ENCODE measurements at regions not wholly inside any gene's neighbourhood (a gene's known extent, or its start where the extent isn't known, plus 50 kb on each side); places are given as distances from the start of the nearest gene placed in this dataset.

GRCh38 chr1:98072047-98072446, 151.2 kb upstream of the DPYD start:
- DNase-seq (ENCODE audit: extremely low spot score) = no peak
- POLR2A ChIA-PET = no interaction called here
- CTCF ChIA-PET = no interaction called here
- no peak for TF ChIP-seq LEF1 (IDR thresholded peaks at IDR 0.05; ENCODE audit: borderline replicate concordance)
- no peak for TF ChIP-seq HDGF (IDR thresholded peaks at IDR 0.05; ENCODE audit: borderline replicate concordance)
- TF ChIP-seq ZNF384 (IDR thresholded peaks at IDR 0.05) = no peak
- no peak for TF ChIP-seq TARDBP (IDR thresholded peaks at IDR 0.05)
- TF ChIP-seq FOXM1 (IDR thresholded peaks at IDR 0.05; ENCODE audit: borderline replicate concordance) = no peak
- TF ChIP-seq FOXA1 (IDR thresholded peaks at IDR 0.05) = no peak
- TF ChIP-seq BHLHE40 (IDR thresholded peaks at IDR 0.05; ENCODE audit: borderline replicate concordance) = no peak
- no peak for TF ChIP-seq ARNT (IDR thresholded peaks at IDR 0.05)
- TF ChIP-seq CTBP1 (IDR thresholded peaks at IDR 0.05; ENCODE audit: borderline replicate concordance) = no peak
- TF ChIP-seq NFRKB (IDR thresholded peaks at IDR 0.05) = no peak
- no peak for TF ChIP-seq L3MBTL2 (conservative IDR thresholded peaks at IDR 0.05)
- TF ChIP-seq SP1 (IDR thresholded peaks at IDR 0.05) = no peak

- CTCF ChIA-PET = no interaction called here
- POLR2A ChIA-PET = no interaction called here
- TF ChIP-seq LEF1 (IDR thresholded peaks at IDR 0.05; ENCODE audit: borderline replicate concordance) (no peak), PKNOX1 (IDR thresholded peaks at IDR 0.05) (no peak), CTBP1 (IDR thresholded peaks at IDR 0.05; ENCODE audit: borderline replicate concordance) (no peak), SUZ12 (IDR thresholded peaks at IDR 0.05) (no peak), FOXK2 (IDR thresholded peaks at IDR 0.05) (no peak), BHLHE40 (IDR thresholded peaks at IDR 0.05; ENCODE audit: borderline replicate concordance) (no peak), L3MBTL2 (conservative IDR thresholded peaks at IDR 0.05) (no peak), FOXA1 (IDR thresholded peaks at IDR 0.05) (no peak), FOXM1 (IDR thresholded peaks at IDR 0.05; ENCODE audit: borderline replicate concordance) (no peak), HDGF (IDR thresholded peaks at IDR 0.05; ENCODE audit: borderline replicate concordance) (no peak), ZNF384 (IDR thresholded peaks at IDR 0.05) (no peak), TARDBP (IDR thresholded peaks at IDR 0.05) (no peak), SP1 (IDR thresholded peaks at IDR 0.05) (no peak), NFRKB (IDR thresholded peaks at IDR 0.05) (no peak), ELF4 (IDR thresholded peaks at IDR 0.05) (no peak), ARNT (IDR thresholded peaks at IDR 0.05) (no peak)
- DNase-seq (ENCODE audit: extremely low spot score) = no peak
Measured at GRCh38 chr1:98068016-98068415, 147.2 kb upstream of the DPYD start.

- no peak for DNase-seq (ENCODE audit: extremely low spot score)
- no peak for TF ChIP-seq NFRKB (IDR thresholded peaks at IDR 0.05)
- TF ChIP-seq SUZ12 (IDR thresholded peaks at IDR 0.05) = no peak
- TF ChIP-seq TARDBP (IDR thresholded peaks at IDR 0.05) = no peak
- no peak for TF ChIP-seq FOXM1 (IDR thresholded peaks at IDR 0.05; ENCODE audit: borderline replicate concordance)
- TF ChIP-seq L3MBTL2 (conservative IDR thresholded peaks at IDR 0.05) = no peak
- TF ChIP-seq FOXK2 (IDR thresholded peaks at IDR 0.05) = no peak
- no peak for TF ChIP-seq PKNOX1 (IDR thresholded peaks at IDR 0.05)
- TF ChIP-seq SP1 (IDR thresholded peaks at IDR 0.05) = no peak
- POLR2A ChIA-PET = no interaction called here
- CTCF ChIA-PET = no interaction called here
Measured at GRCh38 chr1:98066911-98067310, 146.1 kb upstream of the DPYD start.

- ChIA-PET CTCF (no interaction called here), POLR2A (no interaction called here)
- TF ChIP-seq NFRKB (IDR thresholded peaks at IDR 0.05) (no peak), L3MBTL2 (conservative IDR thresholded peaks at IDR 0.05) (no peak), SUZ12 (IDR thresholded peaks at IDR 0.05) (no peak), PKNOX1 (IDR thresholded peaks at IDR 0.05) (no peak), FOXM1 (IDR thresholded peaks at IDR 0.05; ENCODE audit: borderline replicate concordance) (no peak), ZNF384 (IDR thresholded peaks at IDR 0.05) (no peak), ARNT (IDR thresholded peaks at IDR 0.05) (no peak), LEF1 (IDR thresholded peaks at IDR 0.05; ENCODE audit: borderline replicate concordance) (no peak)
- no peak for DNase-seq (ENCODE audit: extremely low spot score)
Measured at GRCh38 chr1:98059620-98060019, 138.8 kb upstream of the DPYD start.

- DNase-seq (ENCODE audit: extremely low spot score) = no peak
- ChIA-PET POLR2A (no interaction called here), CTCF (no interaction called here)
- TF ChIP-seq NFRKB (IDR thresholded peaks at IDR 0.05) (no peak), LEF1 (IDR thresholded peaks at IDR 0.05; ENCODE audit: borderline replicate concordance) (no peak)
Measured at GRCh38 chr1:98058676-98059075, 137.8 kb upstream of the DPYD start.

- CTCF ChIA-PET = no interaction called here
- no peak for DNase-seq (ENCODE audit: extremely low spot score)
- POLR2A ChIA-PET = no interaction called here
- TF ChIP-seq PKNOX1 (IDR thresholded peaks at IDR 0.05) (no peak), FOXK2 (IDR thresholded peaks at IDR 0.05) (no peak), TARDBP (IDR thresholded peaks at IDR 0.05) (no peak), L3MBTL2 (conservative IDR thresholded peaks at IDR 0.05) (no peak), ARNT (IDR thresholded peaks at IDR 0.05) (no peak), SUZ12 (IDR thresholded peaks at IDR 0.05) (no peak), FOXA1 (IDR thresholded peaks at IDR 0.05) (no peak), ZNF384 (IDR thresholded peaks at IDR 0.05) (no peak), SP1 (IDR thresholded peaks at IDR 0.05) (no peak), LEF1 (IDR thresholded peaks at IDR 0.05; ENCODE audit: borderline replicate concordance) (no peak), CTBP1 (IDR thresholded peaks at IDR 0.05; ENCODE audit: borderline replicate concordance) (no peak)
Measured at GRCh38 chr1:98057236-98057910, 136.5 kb upstream of the DPYD start.
